Testis (tissue), 2 donors: ENCODE measurements at regions not wholly inside any gene's neighbourhood (a gene's known extent, or its start where the extent isn't known, plus 50 kb on each side); places are given as distances from the start of the nearest gene placed in this dataset.

Experiments used
- DNase-seq: peaks from one replicate; pipeline ENCODE4 v3.0.0-alpha.2; 2019
- H3K27ac ChIP-seq, 2 donors: fragments of 200-600 bp; sonication (generic); one replicate each; pipeline ENCODE4 v1.5.1; 2019
- H3K27me3 ChIP-seq: fragments of 200-600 bp; sonication (generic); one replicate; pipeline ENCODE4 v1.5.1; 2019
- H3K36me3 ChIP-seq: fragments of 200-600 bp; sonication (generic); one replicate; pipeline ENCODE4 v1.5.1; 2017; ENCODE audit warnings: low read depth; ENCODE audit errors: missing control alignments
- H3K4me1 ChIP-seq: fragments of 200-600 bp; sonication (generic); one replicate; pipeline ENCODE4 v1.5.1; 2019
- H3K4me3 ChIP-seq, 2 donors: fragments of 200-600 bp; sonication (generic); one replicate each; pipeline ENCODE4 v1.5.1; 2017 to 2019
- H3K9me3 ChIP-seq: fragments of 200-600 bp; sonication (generic); one replicate; pipeline ENCODE4 v1.5.1; 2017
- POLR2A ChIP-seq: fragments of 450-650 bp; IDR thresholded peaks from one replicate; pipeline ENCODE4 v1.6.1; 2017; ENCODE audit warnings: antibody characterized with exemption, mild to moderate bottlenecking, moderate library complexity
- WGBS, 2 donors: methylation state at CpG; one replicate each; pipeline ENCODE4 v1.1.5; 2018; 5-methylcytosine and 5-hydroxymethylcytosine counted together
- intact Hi-C: fragments of 100-400 bp; cut with DNase I; formaldehyde crosslinking; loops from one replicate; pipeline ENCODE4 v1.15.1; 2023; ENCODE audit warnings: low total_unique reads
- TF ChIP-seq, protein P1 (sequence below), 3 experiments: fragments of 450-650 bp in 2 of 3; fragments of 200-600 bp in 1 of 3; sonication (generic) in 1 of 3; IDR thresholded peaks; one replicate each; pipeline ENCODE4 v1.5.1; 2016 to 2019; ENCODE audit warnings: antibody characterized with exemption in 3 of 3, mild to moderate bottlenecking in 2 of 3, moderate library complexity in 1 of 3

DNA sequence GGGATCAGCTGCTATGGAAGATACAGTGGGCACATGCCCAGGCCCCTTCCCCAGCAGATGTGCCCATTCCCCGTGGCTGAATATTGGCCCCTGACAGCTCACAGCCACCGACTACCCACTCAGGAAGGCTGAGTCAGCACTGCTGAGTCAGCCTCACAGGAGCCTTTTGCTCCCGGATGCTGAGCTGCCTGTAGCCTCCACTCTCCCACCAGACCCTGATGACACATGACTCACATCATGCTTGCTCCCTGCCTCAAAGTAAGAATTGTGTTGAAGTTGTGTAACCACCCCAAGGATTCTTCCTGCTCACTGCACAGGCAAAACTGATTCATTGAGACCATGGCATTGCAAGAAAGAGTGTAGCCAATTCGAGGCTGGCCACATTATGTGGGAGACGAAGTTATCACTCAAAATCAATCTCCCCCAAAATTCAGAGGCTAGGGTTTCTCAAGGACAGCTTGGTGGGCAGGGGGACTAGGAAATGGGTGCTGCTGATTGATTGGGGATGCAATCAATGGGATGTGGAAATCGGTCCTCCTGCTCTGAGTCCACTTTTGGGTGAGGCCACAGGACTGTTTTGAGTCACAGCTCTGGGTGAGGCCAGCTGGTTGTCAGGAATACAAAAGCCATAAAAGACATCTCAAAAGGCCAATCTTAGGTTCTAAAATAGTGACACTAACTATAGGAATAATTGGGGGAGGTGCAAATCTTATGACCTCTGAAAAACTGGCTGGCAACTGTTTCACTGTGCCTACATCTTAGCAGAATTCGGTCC lies 556.6 kb upstream of the CDH4 start:
- no peaks in the 10 kb centered on the region for H3K27me3 ChIP-seq
- H3K27ac ChIP-seq, result no peak overlapping the region
- no peak overlapping the region for H3K4me3 ChIP-seq
- no peak for DNase-seq
- intact Hi-C loops, result no loop called here
- no peaks in the 10 kb centered on the region for H3K9me3 ChIP-seq
- no peaks in the 10 kb centered on the region for H3K36me3 ChIP-seq
- WGBS, 2 donors, result 83 to 88% methylated on average over 7 of the region's 7 CpGs
- no peak for TF ChIP-seq POLR2A
- TF ChIP-seq, protein P1, sequence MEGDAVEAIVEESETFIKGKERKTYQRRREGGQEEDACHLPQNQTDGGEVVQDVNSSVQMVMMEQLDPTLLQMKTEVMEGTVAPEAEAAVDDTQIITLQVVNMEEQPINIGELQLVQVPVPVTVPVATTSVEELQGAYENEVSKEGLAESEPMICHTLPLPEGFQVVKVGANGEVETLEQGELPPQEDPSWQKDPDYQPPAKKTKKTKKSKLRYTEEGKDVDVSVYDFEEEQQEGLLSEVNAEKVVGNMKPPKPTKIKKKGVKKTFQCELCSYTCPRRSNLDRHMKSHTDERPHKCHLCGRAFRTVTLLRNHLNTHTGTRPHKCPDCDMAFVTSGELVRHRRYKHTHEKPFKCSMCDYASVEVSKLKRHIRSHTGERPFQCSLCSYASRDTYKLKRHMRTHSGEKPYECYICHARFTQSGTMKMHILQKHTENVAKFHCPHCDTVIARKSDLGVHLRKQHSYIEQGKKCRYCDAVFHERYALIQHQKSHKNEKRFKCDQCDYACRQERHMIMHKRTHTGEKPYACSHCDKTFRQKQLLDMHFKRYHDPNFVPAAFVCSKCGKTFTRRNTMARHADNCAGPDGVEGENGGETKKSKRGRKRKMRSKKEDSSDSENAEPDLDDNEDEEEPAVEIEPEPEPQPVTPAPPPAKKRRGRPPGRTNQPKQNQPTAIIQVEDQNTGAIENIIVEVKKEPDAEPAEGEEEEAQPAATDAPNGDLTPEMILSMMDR (IDR thresholded peaks at IDR 0.05), result no peak
- no peaks in the 10 kb centered on the region for H3K4me1 ChIP-seq

DNA sequence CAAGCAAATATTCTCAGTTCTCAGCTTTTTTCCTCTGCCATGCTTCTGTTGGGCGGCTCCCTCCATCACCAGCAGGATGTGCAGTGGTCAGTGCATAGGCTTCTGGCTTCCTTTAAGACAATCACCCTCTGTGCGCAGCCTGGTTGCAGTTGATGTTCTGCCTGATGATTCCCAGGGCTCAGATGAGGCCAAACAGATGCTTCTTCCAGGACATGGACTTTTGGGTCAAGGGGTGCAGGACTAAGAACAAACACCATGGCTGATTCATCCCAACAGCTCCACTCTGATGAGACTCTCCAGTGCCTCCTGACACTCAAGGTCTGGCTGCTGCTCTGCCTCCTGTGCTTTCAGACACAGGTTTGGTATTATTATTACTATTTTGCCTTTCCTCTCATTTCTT lies 554.8 kb upstream of the CDH4 start:
- intact Hi-C loops, result no loop called here

DNA sequence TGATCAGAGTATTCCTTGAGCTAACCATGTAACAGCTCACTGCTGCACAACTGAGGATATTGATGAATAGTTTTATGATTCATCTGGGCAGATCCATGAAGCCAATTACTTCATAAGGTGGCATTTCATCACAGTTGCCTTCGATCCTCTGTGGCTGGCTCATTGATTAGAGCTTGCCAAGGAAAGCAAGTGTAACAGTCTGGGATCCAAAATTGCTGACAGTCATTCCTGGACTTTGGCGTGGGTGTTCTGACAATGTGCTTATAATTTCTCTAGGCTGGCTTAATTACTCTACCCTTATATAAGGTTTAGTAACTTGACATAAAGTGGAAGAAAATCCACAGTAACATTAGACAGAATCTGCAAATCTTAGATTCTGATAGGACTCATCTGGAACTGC lies 551.3 kb upstream of the CDH4 start:
- Histone ChIP-seq H3K27ac (no peak overlapping the region), H3K4me1 (no peaks in the 10 kb centered on the region), H3K9me3 (no peaks in the 10 kb centered on the region), H3K27me3 (no peaks in the 10 kb centered on the region), H3K36me3 (no peaks in the 10 kb centered on the region), H3K4me3 (no peak overlapping the region)
- DNase-seq, result no peak
- intact Hi-C loops, result no loop called here
- TF ChIP-seq, protein P1 (IDR thresholded peaks at IDR 0.05), result no peak
- no peak for TF ChIP-seq POLR2A
- WGBS, 2 donors, result 76 to 77% methylated on average over 2 of the region's 2 CpGs

More for the DNA sequence above, 554.8 kb upstream of the CDH4 start:
- Histone ChIP-seq H3K36me3 (no peaks in the 10 kb centered on the region), H3K4me3 (no peak overlapping the region), H3K27ac (no peak overlapping the region), H3K27me3 (no peaks in the 10 kb centered on the region), H3K4me1 (no peaks in the 10 kb centered on the region), H3K9me3 (no peaks in the 10 kb centered on the region)
- no peak for TF ChIP-seq POLR2A
- TF ChIP-seq, protein P1 (IDR thresholded peaks at IDR 0.05), result no peak
- WGBS, 2 donors, result 82 to 95% methylated on average over 2 of the region's 2 CpGs
- DNase-seq, result no peak

DNA sequence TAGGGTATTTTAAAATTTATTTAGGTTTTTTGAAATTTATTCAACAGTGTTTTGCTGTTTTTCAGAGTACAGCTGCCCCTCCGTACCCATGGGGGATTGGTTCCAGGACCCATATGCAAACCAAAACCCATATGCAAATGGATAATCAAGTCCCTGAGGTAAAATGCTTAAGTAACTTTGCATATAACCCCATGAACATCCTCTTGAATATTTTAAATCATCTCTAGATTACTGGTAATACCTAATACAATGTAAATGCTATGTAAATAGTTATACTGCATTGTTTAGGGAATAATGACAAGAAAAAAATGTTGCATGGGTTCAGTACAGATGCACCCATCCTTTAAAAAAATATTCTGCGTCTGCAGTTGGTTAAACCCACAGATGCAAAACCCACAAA lies 547.9 kb upstream of the CDH4 start:
- Histone ChIP-seq H3K4me3 (no peak overlapping the region), H3K27ac (no peak overlapping the region), H3K9me3 (no peaks in the 10 kb centered on the region), H3K4me1 (no peaks in the 10 kb centered on the region), H3K27me3 (no peaks in the 10 kb centered on the region), H3K36me3 (no peaks in the 10 kb centered on the region)
- WGBS, 2 donors, result 82 to 92% methylated on average over 2 of the region's 2 CpGs
- intact Hi-C loops, result no loop called here
- TF ChIP-seq, protein P1 (IDR thresholded peaks at IDR 0.05), result no peak
- no peak for TF ChIP-seq POLR2A
- DNase-seq, result no peak

DNA sequence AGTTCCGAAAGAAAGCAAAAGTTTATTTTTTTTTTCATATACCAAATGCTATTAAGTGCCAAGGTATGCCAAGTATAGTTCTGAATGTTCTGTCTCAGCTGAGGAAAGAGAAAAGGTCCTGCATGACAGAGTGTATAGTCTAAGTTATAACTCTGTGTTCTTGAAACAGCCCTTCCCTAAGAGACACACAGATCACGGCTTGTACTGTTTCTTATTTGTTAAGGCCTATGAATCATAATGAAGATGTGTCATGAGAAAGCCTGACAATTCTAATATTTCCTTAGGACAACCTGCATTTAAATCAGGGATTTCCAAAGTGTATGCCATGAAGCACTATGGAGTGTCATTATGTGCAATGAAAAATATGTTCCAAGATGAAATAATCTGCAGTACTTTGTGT lies 538.7 kb upstream of the CDH4 start:
- no peaks in the 10 kb centered on the region for H3K36me3 ChIP-seq
- H3K27me3 ChIP-seq, result no peaks in the 10 kb centered on the region
- H3K4me1 ChIP-seq, result no peaks in the 10 kb centered on the region
- intact Hi-C loops, result no loop called here
- TF ChIP-seq, protein P1 (IDR thresholded peaks at IDR 0.05), result no peak
- no peak for TF ChIP-seq POLR2A
- WGBS, 2 donors, result 77 to 95% methylated on average over 2 of the region's 2 CpGs
- H3K27ac ChIP-seq, result no peak overlapping the region
- H3K9me3 ChIP-seq, result no peaks in the 10 kb centered on the region
- no peak overlapping the region for H3K4me3 ChIP-seq
- DNase-seq, result no peak
